ENCODE measurements at regions not wholly inside any gene's neighbourhood (a gene's known extent, or its start where the extent isn't known, plus 50 kb on each side); places are given as distances from the start of the nearest gene placed in this dataset.
"Not testable (repeated sequence)": the region's sequence is repeated elsewhere in the genome, so short reads cannot be mapped to it uniquely, and the experiment has no call there.

GRCh38 chr2:173737954-173738575 lies 227.1 kb downstream of the SP3 start:
- not testable (repeated sequence) for TF ChIP-seq CTCF, EP300, POLR2A (IDR thresholded peaks at IDR 0.05)

All from ovary (tissue), 3 donors.